ENCODE measurements at regions not wholly inside any gene's neighbourhood (a gene's known extent, or its start where the extent isn't known, plus 50 kb on each side); places are given as distances from the start of the nearest gene placed in this dataset.

DNA sequence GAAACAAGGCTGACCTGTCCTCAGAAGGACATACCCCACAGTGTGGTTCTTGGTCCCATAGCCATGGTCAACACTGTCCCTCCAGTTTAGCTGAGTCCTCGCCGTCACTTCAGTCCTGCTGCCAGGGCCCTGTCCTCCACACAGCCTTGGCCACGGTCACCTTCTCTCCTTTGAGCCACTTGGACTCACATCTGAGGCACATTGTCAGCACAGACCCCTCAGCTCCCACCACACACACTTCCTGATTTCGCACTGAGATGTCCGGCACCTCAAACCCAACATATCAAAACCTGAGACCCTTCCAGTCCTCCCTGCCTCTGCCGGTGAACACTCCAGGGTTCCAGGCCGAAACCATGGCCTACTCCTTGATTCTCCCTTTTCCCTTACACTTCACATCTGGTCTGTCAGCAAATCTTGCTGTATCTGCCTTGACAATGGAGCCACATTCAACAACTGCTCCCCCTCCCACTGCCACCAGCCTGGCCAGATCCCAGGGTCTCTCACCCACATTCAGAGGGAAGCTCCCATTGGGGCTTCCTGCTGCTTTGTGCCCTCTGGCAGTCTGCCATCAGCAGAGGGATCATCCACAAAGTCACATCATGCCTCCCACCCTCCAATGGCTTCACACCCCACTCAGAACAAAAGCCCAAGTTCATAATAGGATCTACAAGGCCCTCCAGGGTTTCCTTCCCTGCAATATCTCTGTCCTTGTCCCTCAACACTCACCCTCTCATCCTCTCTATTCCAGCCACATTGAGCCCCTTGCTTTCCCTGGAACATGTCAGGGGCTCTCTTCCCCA, 219.6 kb upstream of the SHH start:
- DNase-seq (ENCODE audit: low spot score): no peak

DNA sequence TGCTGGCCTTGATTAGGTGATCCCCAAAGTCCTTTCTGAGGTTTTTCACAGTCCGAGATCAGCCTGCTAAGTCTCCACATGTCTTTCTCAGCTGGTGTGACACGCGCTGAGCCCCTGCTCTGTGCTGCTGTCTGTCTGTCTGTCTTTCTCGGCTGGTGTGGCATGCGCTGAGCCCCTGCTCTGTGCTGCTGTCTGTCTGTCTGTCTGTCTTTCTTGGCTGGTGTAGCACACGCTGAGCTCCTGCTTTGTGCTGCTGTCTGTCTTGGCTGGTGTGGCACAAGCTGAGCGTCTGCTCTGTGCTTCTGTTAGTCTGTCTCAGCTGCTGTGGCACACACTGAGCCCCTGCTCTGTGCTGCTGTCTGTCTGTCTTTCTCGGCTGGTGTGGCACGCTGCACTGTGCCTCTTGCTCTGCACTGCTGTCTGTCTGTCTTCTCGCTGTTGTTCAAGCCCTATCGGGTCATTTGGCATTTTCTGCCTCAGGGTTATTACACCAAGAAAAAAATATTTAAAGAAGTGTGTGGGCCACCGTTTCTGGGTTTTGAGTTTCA, 217.3 kb upstream of the SHH start:
- DNase-seq (ENCODE audit: low spot score): no peak

DNA sequence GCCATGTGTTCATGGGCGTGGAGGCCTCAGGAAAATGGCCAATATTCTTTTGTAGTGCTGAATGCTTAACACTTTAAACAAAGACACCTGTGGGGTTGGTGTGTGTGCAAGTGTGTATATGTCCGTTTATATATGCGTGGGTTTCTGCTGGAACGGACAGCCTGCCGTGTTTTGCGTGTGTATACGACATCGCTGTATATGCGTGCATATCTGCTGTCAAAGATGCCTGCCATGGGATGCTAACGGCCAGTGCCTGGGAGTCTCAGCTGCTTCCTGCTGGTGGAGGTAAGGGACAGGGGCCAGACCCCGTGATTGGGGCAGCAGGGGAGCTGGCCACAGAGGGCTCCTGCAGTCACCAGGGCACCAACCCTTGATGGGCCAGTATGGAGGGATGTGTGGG, 216.3 kb upstream of the SHH start:
- DNase-seq (ENCODE audit: low spot score): no peak

DNA sequence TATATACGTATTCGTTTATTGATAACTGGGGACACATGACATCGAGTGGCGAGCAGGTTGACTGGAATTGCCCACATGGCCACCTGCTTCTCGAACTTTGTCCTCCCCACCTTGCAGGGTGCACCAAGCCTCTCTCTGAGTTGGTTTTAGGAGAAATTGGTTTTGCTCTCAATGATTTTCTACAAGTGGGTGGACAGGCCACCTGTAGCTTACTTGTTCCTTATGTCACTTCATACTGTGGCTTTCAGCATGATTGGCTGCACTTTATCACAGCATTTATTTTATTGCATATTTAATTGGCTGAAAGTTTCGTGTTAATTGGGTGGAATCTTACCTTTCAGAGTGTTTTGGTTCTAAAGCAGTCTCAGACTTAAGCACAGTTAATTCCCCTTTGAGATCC, 215.6 kb upstream of the SHH start:
- DNase-seq (ENCODE audit: low spot score): no peak

DNA sequence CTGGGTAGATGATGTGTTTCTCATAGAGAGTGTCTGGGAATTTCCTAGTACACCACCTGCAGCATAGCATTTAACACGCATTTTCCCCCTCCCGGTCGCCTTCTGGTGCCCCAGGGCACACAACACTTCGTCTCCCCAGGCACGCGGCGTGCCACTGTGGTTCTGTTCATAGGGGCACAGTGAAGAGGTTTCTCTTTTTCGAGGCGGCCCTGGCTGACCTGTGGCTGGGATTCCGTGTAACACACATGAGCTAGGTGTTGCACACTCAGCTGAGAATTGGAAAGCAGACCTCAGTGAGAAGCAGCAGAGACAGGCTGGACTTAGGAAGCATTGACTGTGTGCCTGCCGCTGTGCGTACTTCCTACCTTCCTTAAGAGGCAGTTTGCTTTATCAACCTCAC, 214.3 kb upstream of the SHH start:
- DNase-seq (ENCODE audit: low spot score): no peak

DNA sequence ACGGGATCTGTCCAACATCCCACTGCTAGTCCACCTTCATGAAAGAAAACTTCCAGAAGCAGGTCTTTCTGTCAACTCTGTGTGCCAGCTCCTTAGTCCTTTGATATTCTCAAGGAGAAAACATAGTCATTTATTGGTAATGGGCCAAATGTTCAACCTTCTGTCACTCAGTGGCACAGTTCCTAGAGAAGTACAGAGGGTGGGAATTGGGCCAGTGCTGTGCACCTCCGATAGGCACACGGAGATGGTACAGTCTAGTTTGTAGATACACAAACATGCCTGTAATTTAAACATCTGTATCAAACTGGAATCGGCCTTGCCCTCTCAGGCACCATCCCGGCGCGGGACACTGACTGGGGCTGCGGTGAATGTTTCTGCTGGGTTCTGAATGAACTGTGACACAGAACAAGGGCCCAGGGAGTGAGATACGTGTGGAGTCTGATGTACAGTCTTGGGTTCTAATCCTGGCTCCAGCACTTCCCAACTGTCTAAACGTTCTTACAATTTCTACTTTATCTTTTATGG, 213.9 kb upstream of the SHH start:
- no peak for DNase-seq (ENCODE audit: low spot score)

DNA sequence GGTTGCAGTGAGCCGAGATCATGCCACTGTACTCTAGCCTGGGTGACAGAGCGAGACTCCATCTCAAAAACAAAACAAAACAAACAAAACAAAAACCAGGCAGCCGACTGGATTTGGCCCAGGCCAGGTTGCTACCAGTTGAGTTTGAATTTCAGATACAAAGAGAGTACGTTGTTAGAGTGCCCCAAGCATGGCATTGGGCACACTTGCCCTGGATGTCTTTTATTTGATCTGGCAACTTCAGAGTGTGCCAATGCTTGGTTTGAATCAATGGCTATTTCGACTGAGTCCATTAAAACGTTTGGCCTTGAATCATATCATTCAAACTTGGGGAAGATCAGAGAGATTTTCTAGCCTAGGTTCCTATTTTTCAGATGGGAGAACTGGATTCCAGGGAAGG, 213.4 kb upstream of the SHH start:
- DNase-seq (ENCODE audit: low spot score): no peak

DNA sequence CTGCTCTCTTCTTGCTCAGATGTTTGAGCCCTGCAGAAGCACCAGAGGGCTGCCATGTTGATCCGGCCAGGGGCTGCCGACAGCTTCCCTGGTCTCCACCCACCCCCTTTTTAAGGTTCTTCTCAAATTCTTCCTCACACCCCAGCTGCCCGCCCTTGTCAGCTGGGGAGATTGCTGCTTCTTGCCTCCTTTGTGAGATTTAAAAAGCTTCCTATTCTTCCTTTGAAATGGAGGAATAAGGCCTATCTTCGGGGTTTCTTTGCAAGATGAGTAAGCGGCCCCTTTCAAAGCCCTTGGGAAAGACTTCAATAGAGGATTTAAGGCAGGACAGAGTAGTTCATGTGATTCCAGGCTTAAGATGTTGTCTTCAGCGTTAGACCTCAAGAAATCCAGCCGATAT, 211.9 kb upstream of the SHH start:
- DNase-seq (ENCODE audit: low spot score): no peak

DNA sequence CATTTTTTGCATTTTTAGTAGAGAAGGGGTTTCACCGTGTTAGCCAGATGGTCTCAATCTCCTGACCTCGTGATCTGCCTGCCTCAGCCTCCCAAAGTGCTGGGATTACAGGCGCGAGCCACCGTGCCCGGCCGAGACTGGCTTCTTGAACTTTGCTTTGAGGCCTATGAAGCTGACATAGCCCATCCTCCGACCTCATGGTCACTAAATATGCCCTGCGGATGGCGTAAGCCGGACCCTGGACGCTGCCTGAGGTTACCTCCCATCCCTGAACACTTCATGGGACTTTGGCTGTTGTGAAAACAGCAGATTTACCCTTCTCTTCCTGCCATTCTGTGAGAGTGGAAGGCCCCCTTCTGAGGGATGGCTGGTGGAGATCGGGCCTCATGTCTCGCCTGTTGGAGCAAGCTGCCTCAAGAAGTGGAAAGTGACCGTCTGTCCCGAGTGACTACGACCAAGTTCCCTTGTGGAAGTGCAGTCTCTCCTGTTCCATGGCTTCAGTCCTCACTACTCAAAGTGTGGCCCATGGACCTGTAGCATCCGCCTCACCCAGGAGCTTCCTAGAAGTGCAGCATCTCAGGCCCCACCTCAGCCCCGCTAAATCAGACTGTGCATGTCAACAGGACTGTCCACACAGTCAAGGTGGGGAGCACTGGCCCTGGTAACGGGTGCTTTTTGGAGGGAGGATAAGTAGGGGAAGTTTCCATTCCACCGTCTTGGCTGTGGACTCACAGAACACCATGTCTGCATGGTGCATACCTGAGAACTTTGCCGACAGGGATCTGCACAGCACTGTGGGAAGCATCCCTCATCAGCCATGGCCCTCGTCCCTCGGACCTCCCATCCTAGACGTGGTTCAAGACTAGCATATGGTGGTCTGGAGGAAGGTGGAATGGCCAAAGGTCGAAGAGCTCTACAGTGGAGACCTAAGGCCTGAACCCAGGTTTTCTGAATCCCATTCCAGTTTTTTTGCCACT, 210.5 kb upstream of the SHH start:
- no peak for DNase-seq (ENCODE audit: low spot score)

DNA sequence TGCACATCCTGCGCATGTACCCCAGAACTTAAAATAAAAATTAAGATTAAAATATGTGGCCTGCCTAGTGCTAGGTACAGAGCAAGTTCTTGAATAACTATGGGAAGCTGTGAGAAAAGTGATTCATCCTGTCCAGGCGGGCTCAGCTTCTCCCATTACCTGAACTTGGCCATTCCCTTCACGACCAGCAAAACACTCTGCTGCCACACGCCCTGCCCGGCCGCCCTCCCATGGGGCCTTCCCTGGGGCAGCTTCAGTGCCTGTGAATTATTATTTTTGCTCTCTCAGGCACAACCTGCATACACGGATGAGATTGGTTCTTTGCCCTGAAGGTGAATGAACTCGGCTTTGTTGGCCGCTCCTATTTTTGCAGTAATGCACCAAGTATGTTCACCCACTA, 209.2 kb upstream of the SHH start:
- no peak for DNase-seq (ENCODE audit: low spot score)

DNA sequence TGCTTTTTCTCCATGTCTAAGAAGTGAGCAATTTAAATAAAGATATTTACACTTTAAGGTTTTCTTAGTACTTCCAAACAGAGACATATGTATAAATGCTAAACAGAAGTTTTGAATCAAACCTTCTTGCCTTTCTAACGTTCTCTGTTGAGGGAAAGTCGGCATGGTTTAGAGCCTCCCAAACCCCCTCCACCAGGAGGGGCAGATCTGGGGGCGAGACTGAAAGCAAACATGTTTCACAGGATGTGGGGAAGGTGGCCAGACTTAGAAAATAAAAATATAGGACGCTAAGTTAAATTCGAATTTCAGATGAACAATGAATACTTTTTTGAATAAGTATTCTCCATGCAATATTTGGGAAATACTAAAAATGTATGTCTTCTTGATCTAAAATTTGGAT, 208.3 kb upstream of the SHH start:
- DNase-seq (ENCODE audit: low spot score): no peak

DNA sequence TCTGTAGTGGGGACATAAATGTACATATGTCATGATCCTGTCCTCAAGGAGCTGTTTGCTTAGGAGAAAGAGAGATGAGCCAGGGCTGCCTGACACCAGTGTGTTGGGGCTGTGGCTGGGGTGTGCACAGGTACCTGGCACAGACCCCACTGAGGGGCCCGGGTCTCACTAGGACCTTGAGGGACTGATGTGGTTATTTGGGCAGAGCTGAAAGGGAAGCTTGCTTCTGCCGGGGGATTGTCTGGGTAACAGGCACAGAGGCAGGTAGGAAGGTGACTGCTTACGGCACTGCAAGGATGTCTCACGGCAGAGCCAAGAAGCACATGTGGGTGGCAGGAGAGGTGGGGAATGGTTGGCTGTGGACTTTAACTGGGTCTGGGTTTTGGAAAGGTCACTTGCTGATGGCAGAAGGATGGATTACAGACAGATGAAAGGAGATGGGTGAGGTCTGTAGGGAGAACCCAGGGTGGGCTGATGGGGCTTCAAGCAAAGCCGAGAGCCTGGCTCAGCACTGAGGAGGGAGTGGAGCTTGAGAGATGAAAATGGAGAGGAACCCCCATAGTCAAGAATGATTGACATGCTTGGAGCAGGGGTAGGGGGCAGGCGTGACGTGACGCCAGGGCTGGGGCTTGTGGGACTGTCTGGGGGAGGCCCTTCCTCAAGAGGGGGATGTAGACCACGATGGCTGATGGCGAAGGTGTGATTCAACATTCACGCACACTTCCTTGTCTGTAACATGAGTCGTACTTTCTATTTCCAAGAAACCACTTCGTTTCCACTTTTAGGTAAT, 207.7 kb upstream of the SHH start:
- DNase-seq (ENCODE audit: low spot score): no peak

DNA sequence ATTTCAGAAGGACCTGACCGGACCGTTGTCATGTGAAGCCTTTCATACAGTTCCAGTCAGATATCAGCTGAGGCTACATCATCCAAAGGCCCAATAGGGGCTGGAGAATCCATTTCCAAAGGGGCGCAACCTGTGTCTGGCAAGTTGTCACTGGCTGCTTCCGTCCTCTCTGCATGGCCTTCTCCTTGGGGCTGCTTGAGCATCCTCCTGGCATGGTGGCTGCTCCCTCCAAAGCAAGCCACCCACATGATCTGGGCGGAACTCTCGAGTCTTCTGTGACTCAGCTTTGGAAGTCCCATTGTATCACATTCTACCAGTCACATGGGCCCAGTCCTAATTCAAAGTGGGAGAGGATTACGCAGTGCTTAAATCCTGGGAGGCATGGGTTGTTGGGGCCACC, 207.0 kb upstream of the SHH start:
- DNase-seq (ENCODE audit: low spot score): no peak

DNA sequence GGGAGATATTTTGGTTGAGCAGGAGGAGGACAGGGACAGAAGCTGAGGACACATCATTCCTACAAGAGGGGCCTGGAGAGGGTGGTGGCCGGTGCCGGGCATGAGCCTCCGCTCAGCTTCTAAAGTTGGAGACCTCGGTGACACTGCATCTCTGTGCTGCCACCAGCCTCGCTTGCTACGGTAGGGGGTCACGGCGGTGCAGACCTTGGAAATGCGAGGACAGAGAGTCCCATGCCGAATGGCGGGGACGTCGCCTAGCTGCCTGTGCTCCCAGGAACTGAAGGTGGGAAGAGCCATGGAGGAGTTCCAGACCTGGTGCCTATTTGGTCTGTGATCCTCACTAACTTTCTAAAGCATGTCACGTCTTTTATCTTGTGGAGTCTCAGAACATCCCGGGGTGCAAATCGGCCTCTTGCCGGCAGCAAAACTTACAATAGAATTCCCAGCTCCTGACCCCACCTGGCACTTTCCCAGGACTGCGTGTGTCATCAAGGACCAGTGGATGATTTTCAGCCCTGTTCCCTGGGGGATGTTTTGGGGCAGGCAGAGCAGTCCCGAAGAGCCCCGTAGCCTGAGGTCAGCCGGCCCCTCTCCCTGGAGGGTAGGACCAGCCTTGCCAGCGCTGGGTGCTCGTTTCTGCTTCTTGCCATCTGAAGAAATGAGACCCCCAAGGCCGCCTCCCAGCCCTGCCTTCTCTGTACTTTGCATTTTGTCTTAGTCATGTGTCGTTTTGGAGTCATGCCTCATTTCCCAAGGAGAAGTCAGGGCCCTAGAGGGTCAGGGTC, 205.8 kb upstream of the SHH start:
- DNase-seq (ENCODE audit: low spot score): no peak

DNA sequence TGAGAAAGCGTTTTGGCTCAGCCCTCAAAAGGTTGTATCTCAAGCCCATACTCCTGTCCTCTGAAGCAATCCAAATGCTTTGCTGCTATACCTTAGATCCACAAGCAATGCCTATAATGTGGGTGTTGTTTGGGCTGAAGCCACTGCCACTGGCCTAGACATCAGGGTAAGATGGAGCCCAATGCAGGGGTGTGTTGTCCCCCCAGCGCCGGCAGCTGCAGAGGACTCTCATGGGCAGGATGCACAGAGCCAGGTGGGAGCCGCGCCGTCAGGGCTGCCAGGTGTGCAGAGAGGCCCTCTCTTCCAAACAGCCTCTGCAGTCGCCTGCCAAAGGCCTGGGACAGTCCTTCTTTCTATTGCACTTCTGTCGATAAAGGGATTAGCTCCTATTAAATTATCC, 205.2 kb upstream of the SHH start:
- no peak for DNase-seq (ENCODE audit: low spot score)

DNA sequence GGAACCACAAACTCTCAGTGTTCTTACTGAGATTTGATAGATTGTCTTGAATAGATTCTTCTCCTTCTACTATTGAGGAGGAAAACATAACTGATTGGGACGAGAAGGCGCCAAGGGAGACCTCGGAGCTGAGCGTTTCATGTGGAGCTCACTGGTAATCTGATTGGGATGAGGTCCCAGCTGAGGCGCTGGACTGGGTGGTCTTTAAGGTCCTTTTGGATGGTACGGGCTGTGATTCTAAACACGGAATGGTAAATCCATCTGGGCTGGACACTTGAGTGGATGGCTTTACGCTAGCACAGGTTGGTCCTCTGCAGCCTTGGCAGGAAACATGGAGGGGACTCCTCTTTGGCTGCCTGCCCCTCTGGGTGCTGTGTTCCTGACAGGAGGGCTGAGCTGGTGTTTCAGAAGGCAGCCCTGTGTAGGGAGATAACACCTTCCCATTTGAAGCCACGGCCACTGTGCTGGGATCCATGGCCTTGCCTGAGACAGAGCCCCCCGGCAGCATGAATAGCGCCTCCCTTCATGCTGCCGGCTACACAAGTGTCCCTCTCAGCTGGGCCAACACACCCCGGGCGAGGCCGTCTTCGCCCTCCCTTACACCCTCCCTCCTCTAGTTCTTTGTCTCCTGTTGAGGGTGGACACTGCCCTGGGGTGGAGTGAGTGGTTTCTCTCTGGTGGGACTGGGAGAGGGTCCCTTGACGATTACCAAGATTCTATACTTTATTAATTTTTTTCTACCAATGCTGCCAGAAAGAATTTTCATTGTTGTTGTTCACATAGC, 203.2 kb upstream of the SHH start:
- DNase-seq (ENCODE audit: low spot score): no peak

DNA sequence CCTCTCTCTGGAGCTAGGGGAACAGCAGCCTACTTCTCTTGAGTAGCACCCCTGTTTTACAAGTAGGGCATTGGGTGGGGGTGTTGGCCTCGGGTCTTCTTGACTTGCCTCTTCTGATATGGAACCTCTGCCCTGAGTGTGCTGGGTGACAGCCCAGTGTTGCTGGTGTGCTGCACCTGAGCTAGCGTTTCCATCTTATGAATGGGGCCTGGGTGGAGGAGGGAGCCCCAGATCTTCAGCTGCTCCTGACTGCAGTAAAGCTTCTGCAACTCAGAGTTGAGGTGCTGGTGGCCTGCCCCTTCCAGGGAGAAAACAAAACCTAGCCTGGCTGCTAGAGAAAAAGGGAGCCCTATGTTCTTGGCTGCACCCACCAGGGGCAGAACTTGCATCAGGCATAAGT, 202.5 kb upstream of the SHH start:
- DNase-seq (ENCODE audit: low spot score): no peak

DNA sequence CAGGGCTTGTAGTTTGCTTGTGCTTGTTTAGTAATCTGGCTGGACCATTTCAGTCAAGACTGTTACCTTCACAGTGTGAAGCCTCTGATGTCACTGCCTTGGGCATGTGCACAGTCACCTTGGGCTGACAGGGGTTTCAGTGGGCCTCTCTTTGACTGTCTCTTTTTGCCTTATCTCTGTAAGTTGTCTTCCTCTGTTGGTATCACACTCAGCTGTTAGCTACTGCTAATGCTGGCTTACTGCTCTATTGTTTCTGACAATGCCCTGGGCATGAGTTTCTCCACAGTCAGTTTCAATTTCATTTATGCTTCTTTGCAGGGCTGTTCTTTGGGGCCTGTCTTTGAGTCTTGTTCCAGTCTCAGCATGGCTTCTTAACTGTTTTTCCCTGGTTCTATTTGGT, 201.9 kb upstream of the SHH start:
- DNase-seq (ENCODE audit: low spot score): no peak

DNA sequence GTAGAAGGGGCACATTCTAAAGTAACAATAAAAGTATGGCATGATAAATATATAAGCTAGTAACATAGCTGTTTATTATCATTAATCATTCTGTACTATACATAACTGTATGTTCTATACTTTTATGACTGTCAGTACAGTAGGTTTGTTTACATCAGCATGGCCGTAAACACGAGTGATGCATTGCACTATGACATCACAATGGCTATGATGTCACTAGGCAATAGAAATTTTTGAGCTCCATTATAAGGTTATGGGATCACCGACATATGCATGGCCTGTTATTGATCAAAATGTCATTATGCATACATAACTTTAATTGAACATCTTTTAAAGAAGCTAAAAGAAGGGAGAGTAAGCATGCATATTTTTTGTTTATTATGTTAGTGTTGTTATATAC, 200.1 kb upstream of the SHH start:
- no peak for DNase-seq (ENCODE audit: low spot score)

DNA sequence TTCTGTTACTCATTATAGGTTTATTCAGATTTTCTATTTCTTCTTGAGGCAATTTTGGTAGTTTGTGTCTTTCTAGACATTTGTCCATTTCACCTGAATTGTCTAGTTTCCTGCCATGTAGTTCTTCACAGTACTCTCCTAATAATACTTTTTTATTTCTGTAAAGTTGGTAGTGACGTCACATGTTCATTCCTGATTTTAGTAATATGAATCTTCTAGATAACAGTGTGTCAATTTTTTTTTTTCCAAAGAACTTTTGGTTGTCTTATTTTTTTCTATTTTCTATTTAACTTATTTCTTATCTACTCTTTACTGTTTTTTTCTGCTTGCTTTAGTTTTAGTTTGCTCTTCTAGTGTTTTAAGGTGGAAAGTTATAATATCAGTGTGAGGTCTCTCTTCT, 197.3 kb upstream of the SHH start:
- DNase-seq (ENCODE audit: low spot score): no peak

All from kidney capillary endothelial cell (primary cell).